Lower leg skin (tissue), 3 donors: ENCODE measurements at regions not wholly inside any gene's neighbourhood (a gene's known extent, or its start where the extent isn't known, plus 50 kb on each side); places are given as distances from the start of the nearest gene placed in this dataset.

Experiments
- POLR2A ChIP-seq, 2 donors: fragments of 450-650 bp; IDR thresholded peaks; one replicate each; pipeline ENCODE4 v1.6.1; 2016 to 2017; ENCODE audit warnings: antibody characterized with exemption in 2 of 2, mild to moderate bottlenecking in 1 of 2, moderate library complexity in 1 of 2
- TF ChIP-seq, protein P1 (sequence below), 3 donors: fragments of 450-650 bp; IDR thresholded peaks; one replicate each; pipeline ENCODE4 v1.5.1; 2016; ENCODE audit warnings: antibody characterized with exemption in 3 of 3, mild to moderate bottlenecking in 3 of 3, moderate library complexity in 2 of 3

DNA sequence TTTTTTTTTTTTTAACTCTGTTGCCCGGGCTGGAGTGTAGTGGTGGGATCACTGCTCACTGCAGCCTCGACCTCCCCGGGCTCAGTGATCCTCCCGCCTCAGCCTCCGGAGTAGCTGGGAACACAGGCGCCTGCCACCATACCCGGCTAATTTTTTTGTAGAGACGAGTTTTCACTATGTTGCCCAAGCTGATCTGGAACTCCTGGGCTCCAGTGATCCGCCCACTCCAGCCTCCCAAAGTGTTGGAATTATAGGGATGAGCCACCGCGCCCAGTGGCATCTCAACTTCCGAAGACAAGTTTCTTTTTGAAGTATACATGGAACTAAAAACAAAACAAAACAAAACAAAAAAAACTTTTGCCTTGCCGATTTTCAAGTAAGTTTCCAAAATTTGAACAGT lies 66.6 kb upstream of the ZNF184 start:
- TF ChIP-seq POLR2A (IDR thresholded peaks at IDR 0.05) = no peak
- TF ChIP-seq, protein P1, sequence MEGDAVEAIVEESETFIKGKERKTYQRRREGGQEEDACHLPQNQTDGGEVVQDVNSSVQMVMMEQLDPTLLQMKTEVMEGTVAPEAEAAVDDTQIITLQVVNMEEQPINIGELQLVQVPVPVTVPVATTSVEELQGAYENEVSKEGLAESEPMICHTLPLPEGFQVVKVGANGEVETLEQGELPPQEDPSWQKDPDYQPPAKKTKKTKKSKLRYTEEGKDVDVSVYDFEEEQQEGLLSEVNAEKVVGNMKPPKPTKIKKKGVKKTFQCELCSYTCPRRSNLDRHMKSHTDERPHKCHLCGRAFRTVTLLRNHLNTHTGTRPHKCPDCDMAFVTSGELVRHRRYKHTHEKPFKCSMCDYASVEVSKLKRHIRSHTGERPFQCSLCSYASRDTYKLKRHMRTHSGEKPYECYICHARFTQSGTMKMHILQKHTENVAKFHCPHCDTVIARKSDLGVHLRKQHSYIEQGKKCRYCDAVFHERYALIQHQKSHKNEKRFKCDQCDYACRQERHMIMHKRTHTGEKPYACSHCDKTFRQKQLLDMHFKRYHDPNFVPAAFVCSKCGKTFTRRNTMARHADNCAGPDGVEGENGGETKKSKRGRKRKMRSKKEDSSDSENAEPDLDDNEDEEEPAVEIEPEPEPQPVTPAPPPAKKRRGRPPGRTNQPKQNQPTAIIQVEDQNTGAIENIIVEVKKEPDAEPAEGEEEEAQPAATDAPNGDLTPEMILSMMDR (IDR thresholded peaks at IDR 0.05) = no peak
